GM20000 (cell line): ENCODE measurements at regions not wholly inside any gene's neighbourhood (a gene's known extent, or its start where the extent isn't known, plus 50 kb on each side); places are given as distances from the start of the nearest gene placed in this dataset.

Source experiments
- DNase-seq: peaks from one replicate; pipeline ENCODE4 v3.0.0; 2012; ENCODE audit warnings: low spot score
- CTCF ChIP-seq: IDR thresholded peaks from 2 replicates; pipeline ENCODE4 v1.5.1; 2012; ENCODE audit warnings: mild to moderate bottlenecking, control low read depth; ENCODE audit errors: extremely low read depth, missing control alignments

GRCh38 chr3:18012436-18012835, 270.0 kb upstream of the TBC1D5 start:
- TF ChIP-seq CTCF: no peak
- DNase-seq: no peak

- TF ChIP-seq CTCF: no peak
- no peak for DNase-seq
Observed at GRCh38 chr3:18011387-18011786, 269.0 kb upstream of the TBC1D5 start.

- no peak for TF ChIP-seq CTCF
- DNase-seq: no peak
Observed at GRCh38 chr3:18010001-18010400, 267.6 kb upstream of the TBC1D5 start.

GRCh38 chr3:18008706-18009368, 266.4 kb upstream of the TBC1D5 start:
- no peak for TF ChIP-seq CTCF
- no peak for DNase-seq

- TF ChIP-seq CTCF: no peak
- no peak for DNase-seq
Observed at GRCh38 chr3:18007980-18008379, 265.5 kb upstream of the TBC1D5 start.

- no peak for DNase-seq
- no peak for TF ChIP-seq CTCF
Observed at GRCh38 chr3:17995769-17996168, 253.3 kb upstream of the TBC1D5 start.

- no peak for TF ChIP-seq CTCF
- DNase-seq: no peak
Observed at GRCh38 chr3:17994167-17994566, 251.7 kb upstream of the TBC1D5 start.
